SK-N-SH (cell line): ENCODE measurements at regions not wholly inside any gene's neighbourhood (a gene's known extent, or its start where the extent isn't known, plus 50 kb on each side); places are given as distances from the start of the nearest gene placed in this dataset.
"Not testable (repeated sequence)": the region's sequence is repeated elsewhere in the genome, so short reads cannot be mapped to it uniquely, and the experiment has no call there.

ENCODE experiments used
- CTCF ChIA-PET: fragments of 300-600, 350-600 bp; formaldehyde crosslinking; extraction: SDS; loops from one replicate; lab custom pipeline; 2021; lab: Yijun Ruan, JAX
- POLR2A ChIA-PET: fragments of 350-600 bp; sonication (Branson Sonifier 250); formaldehyde crosslinking; extraction: SDS; loops from one replicate; lab custom pipeline; 2020; ENCODE audit warnings: antibody characterized with exemption, inconsistent platforms; lab: Yijun Ruan, JAX
- DNase-seq: peaks from one replicate; pipeline ENCODE4 v3.0.0; 2012
- H2AFZ ChIP-seq: fragments of 200-600 bp; sonication (generic); 2 replicates; pipeline ENCODE4 v1.8.1; 2016; ENCODE audit warnings: antibody characterized with exemption, mild to moderate bottlenecking, low read depth
- H3F3A ChIP-seq: fragments of 200-600 bp; sonication (generic); replicated peaks from 2 replicates; pipeline ENCODE3; 2016; ENCODE audit warnings: antibody characterized with exemption, mild to moderate bottlenecking; ENCODE audit not compliant: insufficient read depth
- H3K27ac ChIP-seq, 2 experiments: fragments of 200-500 bp in 1 of 2; fragments of 200-600 bp in 1 of 2; sonication (Bioruptor generic) in 1 of 2; sonication (generic), shearing (Covaris generic) in 1 of 2; 2 replicates each; pipeline versions ENCODE4 v1.5.1 to v1.6.1; 2014 to 2016; ENCODE audit warnings: low read depth in 2 of 2, inconsistent platforms in 1 of 2, low read length in 1 of 2, mild to moderate bottlenecking in 1 of 2, mixed read lengths in 1 of 2
- H3K27me3 ChIP-seq: fragments of 200-600 bp; sonication (generic), shearing (Covaris generic); 2 replicates; pipeline ENCODE4 v1.6.1; 2016; ENCODE audit warnings: mixed run types; ENCODE audit not compliant: insufficient read depth
- H3K36me3 ChIP-seq, 2 experiments: fragments of 200-500 bp in 1 of 2; fragments of 200-600 bp in 1 of 2; sonication (Bioruptor generic) in 1 of 2; sonication (generic) in 1 of 2; replicated peaks in 1 of 2; 2 replicates each; pipeline versions ENCODE3 to v1.5.1; 2014 to 2016; ENCODE audit warnings: low read length in 1 of 2, mild to moderate bottlenecking in 1 of 2; ENCODE audit not compliant: insufficient read depth in 2 of 2, control insufficient read depth in 1 of 2
- H3K4me1 ChIP-seq, 2 experiments: fragments of 200-500 bp in 1 of 2; fragments of 200-600 bp in 1 of 2; sonication (Bioruptor generic) in 1 of 2; sonication (generic), shearing (Covaris generic) in 1 of 2; 2 replicates each; pipeline versions ENCODE4 v1.5.1 to v1.6.1; 2014 to 2016; ENCODE audit warnings: low read depth in 1 of 2, low read length in 1 of 2, mixed run types in 1 of 2; ENCODE audit not compliant: insufficient read depth in 2 of 2, control insufficient read depth in 1 of 2
- H3K4me2 ChIP-seq: fragments of 200-600 bp; sonication (generic), shearing (Covaris generic); 2 replicates; pipeline ENCODE4 v1.6.1; 2017; ENCODE audit warnings: mixed run types
- H3K4me3 ChIP-seq, 2 experiments: fragments of 200-500 bp in 1 of 2; fragments of 200-600 bp in 1 of 2; sonication (Bioruptor generic) in 1 of 2; sonication (generic), shearing (Covaris generic) in 1 of 2; 2 replicates each; pipeline versions ENCODE4 v1.5.1 to v1.8.1; 2014 to 2016; ENCODE audit warnings: low read depth in 2 of 2, inconsistent platforms in 1 of 2, low read length in 1 of 2, mild to moderate bottlenecking in 1 of 2, mixed read lengths in 1 of 2, moderate library complexity in 1 of 2
- H3K79me2 ChIP-seq: fragments of 200-600 bp; sonication (generic); 2 replicates; pipeline ENCODE4 v1.8.1; 2017; ENCODE audit warnings: mild to moderate bottlenecking; ENCODE audit not compliant: insufficient read depth
- H3K9ac ChIP-seq: fragments of 200-600 bp; sonication (generic); 2 replicates; pipeline ENCODE4 v1.6.1; 2017; ENCODE audit warnings: mixed run types
- H3K9me2 ChIP-seq: fragments of 200-600 bp; sonication (generic); 2 replicates; pipeline ENCODE4 v1.6.1; 2017; ENCODE audit warnings: mixed run types
- H3K9me3 ChIP-seq: fragments of 200-600 bp; sonication (generic); 2 replicates; pipeline ENCODE4 v1.6.1; 2017; ENCODE audit warnings: mixed run types, mild to moderate bottlenecking, moderate library complexity
- H4K20me1 ChIP-seq: fragments of 200-600 bp; sonication (generic); 2 replicates; pipeline ENCODE4 v1.6.1; 2017; ENCODE audit warnings: mild to moderate bottlenecking, mixed run types; ENCODE audit not compliant: insufficient read depth
- CHD2 ChIP-seq: fragments of 150-350 bp; IDR thresholded peaks from 2 replicates; pipeline ENCODE4 v1.6.1; 2018; ENCODE audit warnings: low read length; ENCODE audit not compliant: partially characterized antibody
- ELF1 ChIP-seq: IDR thresholded peaks from 2 replicates; pipeline ENCODE4 v1.4.0; 2012
- FOSL2 ChIP-seq: IDR thresholded peaks from 2 replicates; pipeline ENCODE4 v1.4.0; 2012; ENCODE audit warnings: low read depth, mild to moderate bottlenecking, moderate library complexity, borderline replicate concordance
- FOXM1 ChIP-seq: IDR thresholded peaks from 2 replicates; pipeline ENCODE4 v1.4.0; 2012; ENCODE audit warnings: low read depth, mild to moderate bottlenecking
- GATA2 ChIP-seq: sonication (generic); formaldehyde crosslinking; IDR thresholded peaks from 2 replicates; pipeline ENCODE4 v1.5.0; 2020; ENCODE audit warnings: mild to moderate bottlenecking, missing genetic modification reagents
- JUND ChIP-seq: IDR thresholded peaks from 2 replicates; pipeline ENCODE4 v1.4.0; 2012
- MEF2A ChIP-seq: IDR thresholded peaks from 2 replicates; pipeline ENCODE4 v1.4.0; 2012; ENCODE audit warnings: low read depth, borderline replicate concordance
- MXI1 ChIP-seq: IDR thresholded peaks from 2 replicates; pipeline ENCODE4 v1.6.1; 2012; ENCODE audit warnings: mild to moderate bottlenecking, low read depth, low read length, improper control_type of control experiment
- NFIC ChIP-seq: IDR thresholded peaks from 2 replicates; pipeline ENCODE4 v1.4.0; 2012; ENCODE audit warnings: borderline replicate concordance
- NRF1 ChIP-seq: IDR thresholded peaks from 2 replicates; pipeline ENCODE4 v1.6.1; 2012; ENCODE audit warnings: low read depth, mild to moderate bottlenecking, low read length
- RCOR1 ChIP-seq: fragments of 150-350 bp; IDR thresholded peaks from 2 replicates; pipeline ENCODE4 v1.6.1; 2017; ENCODE audit warnings: antibody characterized with exemption, low read length
- REST ChIP-seq: IDR thresholded peaks from 2 replicates; pipeline ENCODE4 v1.6.1; 2012; ENCODE audit warnings: mild to moderate bottlenecking, low read depth, low read length, moderate library complexity
- RFX5 ChIP-seq: IDR thresholded peaks from 2 replicates; pipeline ENCODE4 v1.6.1; 2012; ENCODE audit warnings: mild to moderate bottlenecking, improper control_type of control experiment, low read length
- TAF1 ChIP-seq: IDR thresholded peaks from 2 replicates; pipeline ENCODE4 v1.6.1; 2012; ENCODE audit warnings: low read depth, mild to moderate bottlenecking, low read length, moderate library complexity, borderline replicate concordance
- TEAD4 ChIP-seq: IDR thresholded peaks from 2 replicates; pipeline ENCODE4 v1.4.0; 2012; ENCODE audit warnings: mild to moderate bottlenecking, borderline replicate concordance; ENCODE audit not compliant: insufficient read depth
- USF2 ChIP-seq: fragments of 150-350 bp; IDR thresholded peaks from 2 replicates; pipeline ENCODE4 v1.6.1; 2017; ENCODE audit warnings: antibody characterized with exemption, low read length, low read depth, borderline replicate concordance
- YY1 ChIP-seq: IDR thresholded peaks from 2 replicates; pipeline ENCODE4 v1.4.0; 2012; ENCODE audit warnings: low read depth, mild to moderate bottlenecking
- ZBTB33 ChIP-seq: IDR thresholded peaks from 2 replicates; pipeline ENCODE4 v1.4.0; 2012; ENCODE audit warnings: low read depth, borderline replicate concordance
- WGBS: methylation state at CpG from one replicate; pipeline ENCODE4 v1.1.6; 2017; ENCODE audit warnings: low lambda C conversion rate; 5-methylcytosine and 5-hydroxymethylcytosine counted together

GRCh38 chr3:33958661-33959060, 160.2 kb downstream of the PDCD6IP start:
- CTCF ChIA-PET, result interaction anchor here (2.2 kb wide), 1 partner anchor 10 kb away, joined by 6 read pairs; no protein-coding TSS in a partner anchor
- TF ChIP-seq NRF1, result no peak
- no peak for TF ChIP-seq MEF2A
- TF ChIP-seq TAF1, result no peak
- TF ChIP-seq TEAD4, result no peak
- no peak for TF ChIP-seq NFIC
- Histone ChIP-seq H3K9me3 (no peaks in the 10 kb centered on the region), H3K36me3 (no peaks in the 10 kb centered on the region), H3K79me2 (no peaks in the 10 kb centered on the region), H3K4me1 (peaks cover 0 to 9% of the 10 kb centered on the region in 2 experiments; a peak in 1 of 4 replicates), H3K4me2 (no peak overlapping the region), H2AFZ (no peak overlapping the region), H3F3A (no peaks in the 10 kb centered on the region), H3K27me3 (no peaks in the 10 kb centered on the region), H3K9me2 (no peaks in the 10 kb centered on the region), H4K20me1 (no peaks in the 10 kb centered on the region), H3K9ac (no peak overlapping the region), H3K27ac (no peak overlapping the region), H3K4me3 (no peak overlapping the region)
- POLR2A ChIA-PET, result no interaction called here
- 55% methylated on average over 1 of the region's 1 CpG for WGBS
- DNase-seq, result no peak

GRCh38 chr3:33962396-33962795, 164.0 kb downstream of the PDCD6IP start:
- Histone ChIP-seq H3K4me2 (no peak overlapping the region), H3K36me3 (no peaks in the 10 kb centered on the region), H3K27me3 (no peaks in the 10 kb centered on the region), H3F3A (no peaks in the 10 kb centered on the region), H4K20me1 (no peaks in the 10 kb centered on the region), H3K4me3 (no peak overlapping the region), H3K9me2 (no peaks in the 10 kb centered on the region), H3K27ac (no peak overlapping the region), H3K9me3 (no peaks in the 10 kb centered on the region), H3K79me2 (no peaks in the 10 kb centered on the region), H3K9ac (no peak overlapping the region), H3K4me1 (no peaks in the 10 kb centered on the region; a peak in 1 of 4 replicates), H2AFZ (no peak overlapping the region)
- 14% methylated on average over 3 of the region's 3 CpGs for WGBS
- no peak for DNase-seq
- TF ChIP-seq JUND (no peak), YY1 (no peak), GATA2 (CRISPR knock-in tag) (no peak), FOXM1 (no peak), ELF1 (no peak), RFX5 (no peak), CHD2 (no peak), USF2 (no peak), MXI1 (no peak), FOSL2 (no peak), RCOR1 (no peak), TAF1 (no peak), ZBTB33 (no peak), REST (no peak)
- CTCF ChIA-PET, result no interaction called here
- POLR2A ChIA-PET, result no interaction called here

GRCh38 chr3:33970180-33970579, 171.8 kb downstream of the PDCD6IP start:
- 0% methylated on average over 1 of the region's 7 CpGs for WGBS
- H3K27ac ChIP-seq, H3K79me2 ChIP-seq, H3K9me3 ChIP-seq, POLR2A ChIA-PET, H2AFZ ChIP-seq, H3K36me3 ChIP-seq, H3K9me2 ChIP-seq, H3K4me3 ChIP-seq, H3F3A ChIP-seq, H3K9ac ChIP-seq, H3K27me3 ChIP-seq, DNase-seq, H3K4me2 ChIP-seq, H4K20me1 ChIP-seq, CTCF ChIA-PET, H3K4me1 ChIP-seq: not testable (repeated sequence)
